ENCODE measurements at regions not wholly inside any gene's neighbourhood (a gene's known extent, or its start where the extent isn't known, plus 50 kb on each side); places are given as distances from the start of the nearest gene placed in this dataset.

DNA sequence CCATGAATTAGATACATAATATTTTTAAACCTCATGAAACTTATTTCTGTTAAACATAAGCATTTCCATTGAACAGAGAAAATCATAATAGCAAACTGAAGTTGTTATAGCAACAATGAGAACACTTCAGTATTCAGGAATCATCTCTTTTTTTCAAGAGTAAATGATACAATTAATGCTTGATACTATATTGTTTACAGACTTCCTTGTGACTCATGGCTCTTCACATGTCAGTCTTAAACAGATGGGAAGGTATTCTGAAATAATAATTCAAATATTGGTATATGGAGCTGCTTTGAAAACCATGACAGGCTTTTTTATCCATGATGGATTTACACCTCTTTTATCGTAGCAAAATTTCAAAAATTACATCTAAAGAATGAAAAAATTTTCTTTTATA, 226.5 kb upstream of the RBMS1 start:
- TF ChIP-seq, protein P1, sequence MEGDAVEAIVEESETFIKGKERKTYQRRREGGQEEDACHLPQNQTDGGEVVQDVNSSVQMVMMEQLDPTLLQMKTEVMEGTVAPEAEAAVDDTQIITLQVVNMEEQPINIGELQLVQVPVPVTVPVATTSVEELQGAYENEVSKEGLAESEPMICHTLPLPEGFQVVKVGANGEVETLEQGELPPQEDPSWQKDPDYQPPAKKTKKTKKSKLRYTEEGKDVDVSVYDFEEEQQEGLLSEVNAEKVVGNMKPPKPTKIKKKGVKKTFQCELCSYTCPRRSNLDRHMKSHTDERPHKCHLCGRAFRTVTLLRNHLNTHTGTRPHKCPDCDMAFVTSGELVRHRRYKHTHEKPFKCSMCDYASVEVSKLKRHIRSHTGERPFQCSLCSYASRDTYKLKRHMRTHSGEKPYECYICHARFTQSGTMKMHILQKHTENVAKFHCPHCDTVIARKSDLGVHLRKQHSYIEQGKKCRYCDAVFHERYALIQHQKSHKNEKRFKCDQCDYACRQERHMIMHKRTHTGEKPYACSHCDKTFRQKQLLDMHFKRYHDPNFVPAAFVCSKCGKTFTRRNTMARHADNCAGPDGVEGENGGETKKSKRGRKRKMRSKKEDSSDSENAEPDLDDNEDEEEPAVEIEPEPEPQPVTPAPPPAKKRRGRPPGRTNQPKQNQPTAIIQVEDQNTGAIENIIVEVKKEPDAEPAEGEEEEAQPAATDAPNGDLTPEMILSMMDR (IDR thresholded peaks at IDR 0.05; ENCODE audit: low read length, missing control alignments) = no peak
- no peak overlapping the region for H3K4me3 ChIP-seq (replicated peaks; ENCODE audit: low read depth, low read length)
- DNase-seq (ENCODE audit: low read depth) = no peak

- TF ChIP-seq, protein P1 (IDR thresholded peaks at IDR 0.05; ENCODE audit: low read length, missing control alignments) = no peak
- no peak overlapping the region for H3K4me3 ChIP-seq (replicated peaks; ENCODE audit: low read depth, low read length)
- no peak for DNase-seq (ENCODE audit: low read depth)
Observed at GRCh38 chr2:160721089-160722040, 227.8 kb upstream of the RBMS1 start.

DNA sequence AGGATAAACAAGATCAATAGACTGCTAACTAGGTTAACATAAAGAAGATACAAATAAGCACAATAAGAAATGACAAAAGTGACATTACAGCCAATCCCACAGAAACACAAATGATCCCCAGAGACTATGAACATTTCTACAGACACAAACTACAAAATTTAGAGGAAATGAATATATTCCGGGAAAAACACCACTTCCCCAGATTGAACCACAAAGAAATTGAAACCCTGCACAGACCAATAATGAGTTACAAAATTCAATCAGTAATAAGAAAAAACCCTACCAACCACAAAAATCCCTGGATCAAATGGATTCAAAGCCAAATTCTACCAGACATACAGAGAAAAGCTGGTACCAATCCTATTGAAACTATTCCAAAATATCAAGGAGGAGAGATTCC, 232.4 kb upstream of the RBMS1 start:
- no peak overlapping the region for H3K4me3 ChIP-seq (replicated peaks; ENCODE audit: low read depth, low read length)

DNA sequence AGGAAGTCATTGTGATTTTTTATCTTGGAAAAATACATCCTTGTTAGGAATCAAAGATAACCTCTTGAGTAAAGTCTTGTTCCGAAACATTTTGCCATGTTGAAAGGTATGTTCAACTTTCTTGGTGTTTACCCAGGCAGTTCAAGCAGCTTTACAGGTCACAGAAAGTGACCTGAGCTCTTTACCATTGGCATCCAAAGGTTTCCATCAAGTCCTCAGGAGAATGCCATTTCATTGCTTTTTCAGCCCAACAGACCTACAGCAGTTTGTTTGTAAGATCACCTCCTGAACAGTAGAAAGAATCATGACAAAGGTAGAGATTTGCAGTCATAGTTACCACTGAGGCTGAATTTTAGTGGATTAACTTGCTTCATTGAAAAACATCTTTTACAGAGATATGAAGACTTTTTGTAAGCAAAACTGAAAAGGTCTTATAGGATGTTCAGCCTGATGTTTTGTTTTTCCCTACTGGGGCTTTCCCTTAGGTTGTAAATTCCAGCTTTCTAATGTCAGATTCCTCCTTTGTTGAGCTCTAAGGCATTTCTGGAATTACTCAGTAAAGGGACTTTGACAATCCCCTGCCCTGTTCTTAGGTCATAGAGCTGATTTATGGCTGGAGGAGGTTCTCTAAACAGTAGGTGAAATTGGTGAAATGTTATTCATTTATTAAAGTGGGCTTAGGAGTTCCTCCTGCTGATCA, 236.8 kb upstream of the RBMS1 start:
- TF ChIP-seq, protein P1 (IDR thresholded peaks at IDR 0.05; ENCODE audit: low read length, missing control alignments) = no peak
- DNase-seq (ENCODE audit: low read depth) = no peak
- H3K4me3 ChIP-seq (replicated peaks; ENCODE audit: low read depth, low read length) = no peak overlapping the region

More for the DNA sequence above, 232.4 kb upstream of the RBMS1 start:
- no peak for DNase-seq (ENCODE audit: low read depth)
- TF ChIP-seq, protein P1 (IDR thresholded peaks at IDR 0.05; ENCODE audit: low read length, missing control alignments) = no peak

DNA sequence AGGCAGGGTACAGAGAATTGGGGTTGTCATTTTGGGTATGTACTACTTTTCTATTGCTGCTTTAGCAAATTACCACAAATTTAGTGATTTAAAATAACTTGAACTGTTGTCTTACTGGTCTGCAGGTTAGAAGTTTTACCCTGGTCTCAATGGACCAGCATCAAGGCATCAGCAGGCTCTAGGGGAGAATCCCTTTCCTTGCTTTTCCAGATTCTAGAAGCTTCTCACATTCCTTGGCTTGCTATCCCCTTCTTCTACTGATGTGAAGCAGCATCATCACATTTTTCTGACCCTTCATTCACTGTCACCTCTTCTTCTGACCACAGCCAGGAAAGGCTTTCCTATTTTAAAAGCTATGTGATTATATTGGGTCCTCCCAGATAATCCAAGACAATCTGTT, 237.8 kb upstream of the RBMS1 start:
- TF ChIP-seq, protein P1 (IDR thresholded peaks at IDR 0.05; ENCODE audit: low read length, missing control alignments) = no peak
- no peak for DNase-seq (ENCODE audit: low read depth)
- no peak overlapping the region for H3K4me3 ChIP-seq (replicated peaks; ENCODE audit: low read depth, low read length)

DNA sequence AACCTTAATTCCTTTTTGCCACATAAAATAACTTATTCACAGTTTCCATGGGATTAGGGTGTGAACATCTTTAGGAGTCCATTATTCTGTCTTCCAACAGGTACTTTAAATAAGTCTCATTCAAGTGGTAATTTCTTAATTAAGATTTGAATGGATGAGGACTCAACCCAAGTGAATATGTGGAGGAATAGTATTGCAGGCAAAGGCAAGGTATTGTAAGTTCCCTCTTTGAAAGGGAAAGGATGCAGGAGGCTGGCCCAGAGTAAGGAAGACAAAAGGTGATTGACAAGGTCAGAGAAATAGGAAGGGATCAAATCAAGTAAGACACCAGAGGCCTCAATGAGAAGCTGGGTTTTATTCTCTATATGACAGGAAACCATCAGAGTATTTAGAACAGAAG, 238.2 kb upstream of the RBMS1 start:
- H3K4me3 ChIP-seq (replicated peaks; ENCODE audit: low read depth, low read length) = no peak overlapping the region
- TF ChIP-seq, protein P1 (IDR thresholded peaks at IDR 0.05; ENCODE audit: low read length, missing control alignments) = no peak
- DNase-seq (ENCODE audit: low read depth) = no peak

Measured in fibroblast of pulmonary artery (primary cell).